Stimulated activated CD4-positive, alpha-beta T cell treated with anti-CD3 and anti-CD28 coated beads, Interleukin-12 subunit alpha, Interleukin-12 subunit beta, amount 100 ng/mL, for 4 hours (primary cell): ENCODE measurements at regions not wholly inside any gene's neighbourhood (a gene's known extent, or its start where the extent isn't known, plus 50 kb on each side); places are given as distances from the start of the nearest gene placed in this dataset.
A peak's percentile ranks its signal among the peaks of the same experiment; 100 is the strongest.
"Not testable (repeated sequence)": the region's sequence is repeated elsewhere in the genome, so short reads cannot be mapped to it uniquely, and the experiment has no call there.

Experiments
- DNase-seq: peaks from one replicate; pipeline ENCODE4 v3.0.0-alpha.2; 2020

DNA sequence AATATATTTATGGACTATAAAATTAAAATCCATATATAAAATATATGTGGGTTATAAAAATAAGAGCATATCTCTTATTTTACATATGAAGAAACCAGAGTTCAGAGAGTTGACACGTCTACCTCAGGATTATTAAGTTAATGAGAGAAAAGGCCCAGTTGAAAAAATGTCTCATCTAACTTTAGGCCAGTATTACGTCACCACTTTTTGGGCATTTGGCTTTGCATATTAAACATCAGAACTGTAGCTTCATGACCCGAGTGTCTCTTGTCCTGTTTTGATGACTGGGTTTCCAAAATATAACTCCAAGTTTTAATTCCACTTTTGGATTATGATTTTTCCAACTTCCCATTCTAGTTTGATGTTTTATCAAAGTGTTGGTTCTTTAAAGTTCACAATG, 1026.1 kb downstream of the SLC6A15 start:
- no peak for DNase-seq

DNA sequence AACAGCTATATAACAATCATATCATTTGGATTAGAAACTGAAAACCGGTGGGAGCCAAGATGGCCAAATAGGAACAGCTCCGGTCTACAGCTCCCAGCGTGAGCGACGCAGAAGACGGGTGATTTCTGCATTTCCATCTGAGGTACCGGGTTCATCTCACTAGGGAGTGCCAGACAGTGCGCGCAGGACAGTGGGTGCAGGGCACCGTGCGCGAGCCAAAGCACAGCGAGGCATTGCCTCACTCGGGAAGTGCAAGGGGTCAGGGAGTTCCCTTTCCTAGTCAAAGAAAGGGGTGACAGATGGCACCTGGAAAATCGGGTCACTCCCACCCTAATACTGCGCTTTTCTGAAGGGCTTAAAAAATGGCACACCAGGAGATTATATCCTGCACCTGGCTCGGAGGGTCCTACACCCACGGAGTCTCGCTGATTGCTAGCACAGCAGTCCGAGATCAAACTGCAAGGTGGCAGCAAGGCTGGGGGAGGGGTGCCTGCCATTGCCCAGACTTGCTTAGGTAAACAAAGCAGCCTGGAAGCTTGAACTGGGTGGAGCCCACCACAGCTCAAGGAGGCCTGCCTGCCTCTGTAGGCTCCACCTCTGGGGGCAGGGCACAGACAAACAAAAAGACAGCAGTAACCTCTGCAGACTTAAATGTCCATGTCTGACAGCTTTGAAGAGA, 1041.5 kb downstream of the SLC6A15 start:
- not testable (repeated sequence) for DNase-seq

GRCh38 chr12:83866477-83866876, 1046.1 kb downstream of the SLC6A15 start:
- DNase-seq = no peak

GRCh38 chr12:83865431-83865830, 1047.2 kb downstream of the SLC6A15 start:
- DNase-seq = no peak

DNA sequence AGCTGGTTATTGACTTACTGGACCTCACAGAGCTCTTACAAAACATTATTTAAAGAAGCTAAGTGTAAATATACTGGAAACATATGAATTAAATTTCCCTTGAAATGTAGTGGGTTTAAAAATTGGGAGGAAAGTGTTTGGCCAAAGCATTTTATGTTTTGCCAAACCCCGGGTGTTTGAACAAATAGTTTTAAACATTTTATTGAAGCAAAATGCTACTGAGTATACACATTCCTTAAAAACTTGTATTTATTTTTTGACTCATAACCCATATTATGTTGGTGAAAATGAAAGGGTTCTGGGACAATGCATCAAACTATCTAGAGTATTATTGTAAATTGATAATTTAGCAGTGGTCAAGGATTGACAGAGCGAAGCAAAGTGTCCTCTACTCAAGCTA, 1048.5 kb downstream of the SLC6A15 start:
- no peak for DNase-seq

- no peak for DNase-seq
Measured at GRCh38 chr12:83859021-83859420, 1053.6 kb downstream of the SLC6A15 start.

GRCh38 chr12:83856803-83857202, 1055.8 kb downstream of the SLC6A15 start:
- no peak for DNase-seq

DNA sequence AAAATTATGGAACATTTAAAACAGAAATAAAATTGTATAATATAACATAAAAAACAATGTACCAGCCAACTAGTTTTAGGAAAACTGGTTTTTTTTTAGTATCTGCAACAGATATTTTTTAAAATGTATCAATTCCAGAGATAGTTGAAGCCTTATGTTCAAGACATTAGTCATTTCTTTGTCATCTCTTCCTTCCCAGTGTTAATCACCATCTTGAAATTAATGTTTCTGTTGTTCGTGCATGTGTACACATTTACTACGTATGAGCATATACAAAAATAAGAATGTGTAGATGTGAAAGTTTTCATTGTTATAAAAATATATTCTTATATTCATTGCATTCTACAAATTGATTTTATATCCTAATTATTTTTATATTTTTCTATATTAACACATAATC, 1062.1 kb downstream of the SLC6A15 start:
- DNase-seq = no peak

DNA sequence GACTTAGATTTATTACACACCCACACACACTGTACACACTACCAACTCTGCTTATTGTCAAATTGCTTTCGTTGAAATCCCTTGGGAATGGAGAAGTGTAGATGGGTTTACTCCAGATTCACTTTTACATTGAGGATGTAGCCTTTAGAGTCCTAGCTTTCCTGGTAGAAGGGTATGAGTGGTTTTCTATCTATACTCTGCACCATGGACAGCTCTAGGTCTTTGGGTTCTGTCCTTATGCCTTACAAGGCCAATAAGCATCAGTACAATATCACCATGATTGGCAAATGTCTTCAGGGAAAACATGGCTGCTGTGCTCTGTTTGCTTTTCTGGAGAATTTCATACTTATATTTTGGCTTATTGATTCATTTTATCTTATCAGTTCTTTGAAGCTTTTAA, 1063.9 kb downstream of the SLC6A15 start:
- DNase-seq = no peak

GRCh38 chr12:83843541-83843940, 1069.1 kb downstream of the SLC6A15 start:
- DNase-seq = no peak

DNA sequence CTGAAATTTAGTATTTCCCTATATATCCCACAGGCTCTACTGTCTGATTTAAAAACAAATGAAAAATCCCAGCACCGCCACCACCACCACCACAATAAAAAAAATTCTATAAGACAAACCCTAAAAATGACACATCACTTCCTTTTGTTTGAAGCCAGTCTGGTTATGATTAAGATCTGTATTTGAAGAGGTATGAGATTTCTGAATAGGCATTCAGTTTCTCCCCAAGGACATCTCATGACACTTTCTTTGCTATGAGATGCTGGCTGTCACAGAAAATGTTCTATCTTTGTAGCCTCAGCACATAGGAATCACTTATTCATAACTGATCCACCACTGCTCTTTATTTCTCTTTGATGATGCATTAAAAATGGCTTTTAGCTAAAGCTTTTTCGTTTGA, 1071.0 kb downstream of the SLC6A15 start:
- no peak for DNase-seq

DNA sequence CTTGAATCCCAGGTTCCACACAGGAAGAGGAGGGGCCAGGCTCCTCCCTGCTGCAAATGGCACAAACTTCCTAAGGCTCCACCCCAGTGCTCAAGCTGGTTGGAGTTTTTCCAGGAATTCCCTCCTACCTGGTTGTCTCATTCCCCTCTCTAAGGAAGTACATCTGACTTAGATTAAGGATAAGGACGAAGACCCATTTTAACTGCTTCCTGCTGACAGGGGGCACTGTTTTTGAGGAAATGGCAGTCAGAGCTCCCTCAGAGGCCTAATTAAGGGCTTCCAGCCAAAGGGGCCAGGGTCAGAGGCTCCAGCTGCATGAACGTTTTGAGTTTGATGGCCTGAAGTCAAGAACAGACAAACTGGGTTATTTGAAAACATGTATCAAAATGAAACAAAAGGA, 1084.7 kb downstream of the SLC6A15 start:
- DNase-seq = no peak

GRCh38 chr12:83827193-83827592, 1085.4 kb downstream of the SLC6A15 start:
- DNase-seq = no peak

GRCh38 chr12:83826112-83826511, 1086.5 kb downstream of the SLC6A15 start:
- DNase-seq = peak; percentile 11

- DNase-seq = no peak
Measured at GRCh38 chr12:83823386-83824045, 1089.1 kb downstream of the SLC6A15 start.

DNA sequence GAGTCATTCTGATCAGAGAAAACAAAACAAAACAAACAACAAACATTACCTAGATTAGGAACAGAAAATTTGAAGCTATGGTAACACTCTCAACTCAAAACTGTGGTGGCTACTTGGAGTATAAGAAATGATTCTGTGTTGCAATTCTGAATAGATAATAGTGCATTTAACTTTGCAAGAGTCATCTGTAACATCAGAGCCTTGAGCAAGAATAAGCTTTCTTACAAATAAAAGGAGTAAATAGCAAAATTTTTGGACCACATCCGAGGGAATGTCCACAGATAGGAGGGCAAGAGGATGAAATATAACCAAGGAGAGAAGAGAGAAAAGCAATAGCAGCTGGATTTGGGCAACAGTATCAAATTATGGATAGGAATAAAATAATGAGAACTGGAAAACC, 1090.6 kb downstream of the SLC6A15 start:
- no peak for DNase-seq

GRCh38 chr12:83818881-83819280, 1093.7 kb downstream of the SLC6A15 start:
- DNase-seq = no peak

- no peak for DNase-seq
Measured at GRCh38 chr12:83817730-83818129, 1094.9 kb downstream of the SLC6A15 start.

GRCh38 chr12:83808591-83808990, 1104.0 kb downstream of the SLC6A15 start:
- DNase-seq = no peak

- DNase-seq = no peak
Measured at GRCh38 chr12:83807871-83808270, 1104.7 kb downstream of the SLC6A15 start.

GRCh38 chr12:83805873-83806272, 1106.7 kb downstream of the SLC6A15 start:
- DNase-seq = no peak

GRCh38 chr12:83805156-83805772, 1107.3 kb downstream of the SLC6A15 start:
- DNase-seq = no peak

DNA sequence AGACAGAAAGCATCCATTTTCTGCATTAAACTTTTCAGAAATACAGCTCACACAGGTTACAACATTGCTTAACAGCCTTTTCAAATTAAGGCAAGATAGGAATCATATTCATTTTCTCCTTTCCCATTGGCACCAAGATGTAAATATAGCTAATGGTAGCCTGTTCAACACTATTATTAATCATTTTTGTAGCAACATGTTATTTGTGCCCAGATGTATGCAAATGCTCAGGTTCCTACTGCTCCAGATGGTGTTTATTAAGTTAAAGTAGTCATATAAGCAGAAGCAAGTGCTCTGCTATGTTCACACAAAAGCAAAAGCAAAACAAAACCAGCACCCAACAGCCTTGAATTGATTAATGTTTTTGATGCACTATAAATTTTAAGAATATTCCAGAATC, 1110.6 kb downstream of the SLC6A15 start:
- DNase-seq = no peak

GRCh38 chr12:83800022-83800421, 1112.6 kb downstream of the SLC6A15 start:
- DNase-seq = no peak
